HL-60 (cell line): ENCODE measurements at regions not wholly inside any gene's neighbourhood (a gene's known extent, or its start where the extent isn't known, plus 50 kb on each side); places are given as distances from the start of the nearest gene placed in this dataset.
"Not testable (repeated sequence)": the region's sequence is repeated elsewhere in the genome, so short reads cannot be mapped to it uniquely, and the experiment has no call there.

Experiments used
- CTCF ChIP-seq: IDR thresholded peaks from one replicate; pipeline ENCODE4 v1.5.1; 2011; ENCODE audit warnings: low read length, control low read depth, inconsistent platforms; ENCODE audit not compliant: insufficient read depth
- GABPA ChIP-seq: IDR thresholded peaks from 2 replicates; pipeline ENCODE4 v1.6.1; 2012; ENCODE audit warnings: low read depth
- POLR2AphosphoS5 ChIP-seq: IDR thresholded peaks from 2 replicates; pipeline ENCODE4 v1.6.1; 2012; ENCODE audit warnings: low read depth

GRCh38 chr22:15776727-15777126 is 86.9 kb downstream of the POTEH start:
- TF ChIP-seq CTCF, POLR2AphosphoS5, GABPA: not testable (repeated sequence)
